ENCODE measurements at regions not wholly inside any gene's neighbourhood (a gene's known extent, or its start where the extent isn't known, plus 50 kb on each side); places are given as distances from the start of the nearest gene placed in this dataset.

DNA sequence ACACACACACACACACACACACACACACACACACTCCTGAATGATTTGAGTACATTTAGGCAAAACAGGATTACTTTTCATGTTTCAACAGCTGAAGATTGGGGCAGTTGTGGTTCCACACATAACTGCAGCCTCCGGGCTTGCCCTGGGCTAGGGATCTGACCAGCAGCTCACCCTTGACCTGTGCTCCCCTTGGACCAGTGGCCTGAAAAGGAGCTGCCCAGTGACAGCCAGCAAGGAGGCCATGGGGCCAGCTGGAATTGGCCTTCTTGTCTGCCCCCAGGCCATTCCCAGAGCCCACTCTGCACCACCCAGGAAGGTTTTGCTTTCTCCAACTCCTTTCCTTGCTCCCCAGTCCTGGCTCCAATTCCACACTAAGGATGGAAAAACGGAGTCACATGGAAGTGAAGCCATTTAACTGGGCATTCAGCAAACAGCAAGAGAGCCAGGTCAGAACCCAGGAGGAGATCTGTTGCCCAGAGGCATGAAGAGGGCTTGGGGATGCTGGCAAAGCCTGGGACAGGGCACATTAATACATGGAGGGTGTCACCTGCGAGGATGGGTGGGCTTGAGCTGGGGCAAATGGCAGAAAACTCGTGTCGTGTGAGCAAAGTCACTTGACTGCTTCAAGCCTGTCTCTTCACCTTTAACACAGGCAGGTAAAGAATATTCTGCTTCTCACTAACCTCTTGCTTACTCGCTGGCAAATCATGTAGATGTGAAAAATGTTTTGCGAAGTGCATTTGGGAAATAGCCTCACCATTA lies 61.5 kb upstream of the GDF10 start:
- in situ Hi-C loops (cut with HindIII; ENCODE audit: low sequenced_read_pairs): no loop called here
- DNase-seq (ENCODE audit: low spot score): no peak

GRCh38 chr10:47239211-47239610 lies 60.8 kb upstream of the GDF10 start:
- no peak for DNase-seq (ENCODE audit: low spot score)
- in situ Hi-C loops (cut with HindIII; ENCODE audit: low sequenced_read_pairs): no loop called here

DNA sequence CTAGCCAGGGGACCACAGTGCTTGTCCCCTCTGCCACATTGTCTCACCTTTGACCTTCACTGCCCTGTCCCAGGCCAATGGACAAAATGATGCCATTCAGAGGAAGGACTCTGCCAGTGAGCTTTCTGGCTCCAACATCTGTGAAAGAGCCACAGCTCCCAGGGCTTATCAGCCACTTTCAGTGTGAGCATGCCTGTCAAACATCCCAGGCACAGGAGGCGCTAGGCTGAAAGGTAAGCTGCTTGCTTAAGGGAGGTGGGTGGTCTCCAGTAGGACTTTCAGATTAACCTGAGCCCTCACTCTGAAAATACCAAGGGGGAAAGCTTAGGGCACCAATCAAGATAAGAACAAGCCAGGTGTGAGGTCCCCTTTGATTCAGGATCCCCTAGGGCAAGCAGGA lies 59.8 kb upstream of the GDF10 start:
- in situ Hi-C loops (cut with HindIII; ENCODE audit: low sequenced_read_pairs): no loop called here
- no peak for DNase-seq (ENCODE audit: low spot score)

DNA sequence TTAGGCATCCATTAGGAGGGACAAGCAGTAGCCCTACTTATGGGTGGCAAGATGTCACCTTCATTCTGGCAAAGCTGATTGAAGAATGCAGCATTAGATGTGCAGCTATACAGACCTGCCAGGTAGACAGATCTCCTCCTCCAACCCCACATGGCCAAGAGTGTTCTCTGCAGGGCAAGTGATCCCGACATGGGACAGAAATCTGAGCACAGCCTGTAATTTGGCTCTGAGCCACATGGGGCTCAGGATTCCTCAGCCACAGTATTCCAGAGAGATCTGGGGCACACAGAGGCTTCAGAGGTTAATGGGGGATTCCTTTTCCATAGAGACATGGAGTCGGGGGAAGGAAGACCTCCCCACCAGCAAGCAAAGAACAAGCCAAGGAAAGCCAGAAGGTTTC lies 58.7 kb upstream of the GDF10 start:
- DNase-seq (ENCODE audit: low spot score): no peak
- in situ Hi-C loops (cut with HindIII; ENCODE audit: low sequenced_read_pairs): no loop called here

GRCh38 chr10:47241946-47242867 lies 57.8 kb upstream of the GDF10 start:
- no peak for DNase-seq (ENCODE audit: low spot score)
- in situ Hi-C loops (cut with HindIII; ENCODE audit: low sequenced_read_pairs): no loop called here

DNA sequence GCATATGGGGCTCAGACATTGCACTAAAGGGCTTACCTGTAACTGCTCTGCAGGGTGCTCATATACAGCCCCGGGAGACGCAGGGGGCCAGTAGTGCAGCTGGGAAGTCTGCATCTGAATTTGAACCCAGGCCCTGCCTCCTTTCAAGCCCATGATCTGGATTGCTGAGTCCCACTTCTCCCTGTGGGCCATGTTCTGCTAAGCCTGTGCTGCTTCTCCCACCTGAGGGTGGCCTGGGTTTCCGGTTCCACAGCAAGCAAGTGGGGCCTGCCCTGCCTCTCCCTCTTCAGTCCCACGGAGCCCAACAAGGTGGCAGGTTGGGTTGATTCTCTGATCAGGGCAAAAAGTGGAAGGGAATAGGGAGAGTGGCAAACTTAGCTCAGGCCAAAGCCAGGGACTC lies 56.6 kb upstream of the GDF10 start:
- in situ Hi-C loops (cut with HindIII; ENCODE audit: low sequenced_read_pairs): no loop called here
- DNase-seq (ENCODE audit: low spot score): no peak

GRCh38 chr10:47243791-47244190 lies 56.2 kb upstream of the GDF10 start:
- in situ Hi-C loops (cut with HindIII; ENCODE audit: low sequenced_read_pairs): no loop called here
- no peak for DNase-seq (ENCODE audit: low spot score)

DNA sequence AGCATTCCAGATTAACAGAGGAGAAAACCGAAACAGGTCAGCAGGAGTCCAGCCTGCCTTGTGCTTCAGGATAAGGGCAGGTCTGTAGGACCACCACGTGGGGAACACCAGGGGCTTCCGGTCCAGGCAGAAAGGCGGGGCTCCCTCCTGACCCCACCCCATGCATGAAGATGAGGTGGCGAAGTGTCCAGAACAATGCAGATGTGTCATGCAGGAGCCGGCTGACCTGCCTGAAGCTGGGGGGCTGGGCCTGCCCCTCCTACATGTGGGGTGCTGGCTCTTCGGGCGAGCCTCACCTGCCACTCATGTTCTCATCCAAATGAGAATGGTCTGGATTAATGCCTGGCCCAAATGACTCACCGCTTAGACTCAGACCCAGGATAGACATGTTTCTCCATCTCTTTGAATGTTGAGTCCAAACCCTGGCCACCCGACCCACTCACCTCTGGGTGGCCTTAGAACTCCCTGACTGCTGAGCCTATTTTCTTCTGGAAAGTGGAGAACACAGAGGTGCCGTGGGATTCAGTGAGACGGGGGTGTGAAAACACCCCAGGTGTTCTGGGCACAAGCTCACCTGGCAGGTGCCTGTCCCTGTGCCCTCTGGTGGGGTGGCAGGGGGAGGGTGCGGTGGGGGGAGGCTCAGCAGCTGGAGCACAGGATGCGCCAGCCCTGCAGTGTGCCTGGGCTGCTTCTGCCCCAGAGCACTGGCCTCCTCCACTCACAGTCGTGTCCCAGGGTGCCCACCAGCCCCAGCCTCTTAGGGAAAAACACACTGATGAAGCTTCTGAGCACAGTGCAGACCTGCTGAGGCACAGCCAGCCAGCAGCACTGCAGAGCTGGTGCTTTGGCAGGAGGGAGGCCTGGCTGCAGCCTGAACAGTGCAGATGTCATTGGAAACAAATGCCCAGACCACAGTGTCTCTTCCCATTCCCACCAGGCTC lies 55.2 kb upstream of the GDF10 start:
- no peak for DNase-seq (ENCODE audit: low spot score)
- in situ Hi-C loops (cut with HindIII; ENCODE audit: low sequenced_read_pairs): no loop called here

DNA sequence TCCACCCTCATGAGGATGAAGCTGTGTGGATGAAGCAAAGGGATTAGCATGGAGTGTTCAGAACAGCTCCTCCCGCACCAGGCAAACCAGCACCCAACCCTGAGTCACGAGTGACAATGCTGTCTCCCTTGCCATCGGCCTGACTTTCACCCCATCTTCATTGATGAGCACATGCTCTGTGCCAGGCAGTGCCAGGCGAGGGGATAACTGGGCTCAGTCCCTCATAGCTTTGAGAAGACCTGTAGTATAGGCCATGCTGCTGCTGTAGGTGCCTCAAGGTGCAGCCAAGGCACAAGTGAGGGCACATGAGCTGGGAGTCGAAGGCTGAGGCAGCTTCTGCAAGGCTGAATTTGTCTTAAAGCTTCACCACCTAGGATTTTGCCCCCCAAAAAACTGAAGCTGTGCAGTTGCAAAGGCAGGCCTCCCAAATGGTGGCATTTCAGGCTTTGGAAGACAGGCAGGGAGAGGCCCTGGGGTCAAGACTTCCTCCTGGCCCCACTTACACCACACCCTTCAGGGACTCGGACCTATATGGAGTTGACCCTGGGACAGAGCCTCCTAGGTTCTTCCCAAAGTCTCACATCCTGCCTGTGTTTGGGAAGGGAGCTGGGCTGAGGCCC lies 54.2 kb upstream of the GDF10 start:
- in situ Hi-C loops (cut with HindIII; ENCODE audit: low sequenced_read_pairs): no loop called here
- no peak for DNase-seq (ENCODE audit: low spot score)

DNA sequence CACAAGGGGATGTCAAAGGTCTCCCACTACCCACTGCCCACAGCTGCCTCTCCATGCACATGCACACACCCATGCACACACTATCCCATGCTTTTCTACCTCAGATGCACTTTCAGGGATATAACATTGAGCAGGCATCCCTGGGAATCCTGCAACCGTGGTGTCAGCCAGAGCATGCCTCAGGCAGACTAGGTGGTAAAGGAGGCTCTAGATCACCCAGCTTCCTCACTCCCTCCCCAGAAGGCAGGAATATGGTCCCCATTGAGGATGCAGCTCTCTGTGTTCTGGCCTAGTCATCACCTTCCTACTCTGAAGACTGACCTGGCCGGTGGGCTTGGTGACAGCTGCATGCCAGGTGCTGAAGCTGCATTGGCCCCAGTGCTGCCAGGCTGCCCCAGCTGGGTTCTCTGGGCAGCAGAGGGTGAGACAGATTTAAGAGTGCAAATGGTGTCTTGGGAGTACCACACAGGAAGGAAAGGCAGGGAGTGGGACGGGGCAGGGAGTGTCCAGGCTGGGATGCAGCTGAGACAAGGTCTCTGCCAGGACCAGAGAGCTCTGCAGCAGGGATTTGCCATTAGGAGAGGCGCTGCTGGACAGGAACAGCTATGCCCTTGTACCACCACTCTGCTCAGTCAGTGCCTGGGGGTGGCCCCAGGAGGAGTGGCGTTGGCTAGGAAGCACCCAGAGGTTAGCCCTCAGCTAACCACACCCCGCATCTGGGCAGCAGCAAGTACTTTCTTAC lies 53.4 kb upstream of the GDF10 start:
- in situ Hi-C loops (cut with HindIII; ENCODE audit: low sequenced_read_pairs): no loop called here
- no peak for DNase-seq (ENCODE audit: low spot score)

GRCh38 chr10:47247148-47248059 lies 52.6 kb upstream of the GDF10 start:
- DNase-seq (ENCODE audit: low spot score): no peak

DNA sequence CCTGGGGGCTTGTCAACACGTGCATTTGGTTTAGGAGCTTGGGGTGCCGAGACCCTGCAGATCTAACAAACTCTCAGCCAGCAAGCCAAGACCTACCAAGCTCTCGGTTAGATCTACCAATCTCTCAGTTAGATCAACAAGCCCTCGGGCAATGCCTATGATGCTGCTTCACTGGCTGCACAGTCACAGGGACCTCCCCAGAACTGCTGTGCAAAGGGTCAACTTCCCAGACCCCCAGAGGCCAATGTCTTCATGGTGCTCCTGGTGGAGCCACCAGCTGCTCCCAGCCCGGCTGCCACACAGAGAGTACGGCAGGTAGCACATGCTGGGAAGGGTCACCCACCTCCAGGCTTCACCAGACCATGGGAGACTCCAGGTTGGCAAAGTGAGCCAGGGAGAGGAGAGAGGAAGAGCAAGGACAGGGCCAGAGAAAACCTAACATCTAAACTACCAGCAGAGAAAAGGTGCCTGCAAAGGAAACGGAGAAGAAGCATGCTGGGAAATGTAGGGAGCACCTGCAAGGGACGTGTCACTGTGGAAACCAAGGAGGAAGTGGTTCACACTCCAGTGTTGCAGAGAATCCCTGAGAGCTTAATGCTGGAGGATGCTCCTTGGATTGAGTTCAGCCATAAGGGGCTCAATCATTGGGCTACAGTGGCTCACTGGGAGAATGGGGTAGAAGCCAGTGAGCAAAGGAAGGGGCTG lies 51.5 kb upstream of the GDF10 start:
- in situ Hi-C loops (cut with HindIII; ENCODE audit: low sequenced_read_pairs): no loop called here
- no peak for DNase-seq (ENCODE audit: low spot score)

More at GRCh38 chr10:47247148-47248059, 52.6 kb upstream of the GDF10 start:
- in situ Hi-C loops (cut with HindIII; ENCODE audit: low sequenced_read_pairs): no loop called here

DNA sequence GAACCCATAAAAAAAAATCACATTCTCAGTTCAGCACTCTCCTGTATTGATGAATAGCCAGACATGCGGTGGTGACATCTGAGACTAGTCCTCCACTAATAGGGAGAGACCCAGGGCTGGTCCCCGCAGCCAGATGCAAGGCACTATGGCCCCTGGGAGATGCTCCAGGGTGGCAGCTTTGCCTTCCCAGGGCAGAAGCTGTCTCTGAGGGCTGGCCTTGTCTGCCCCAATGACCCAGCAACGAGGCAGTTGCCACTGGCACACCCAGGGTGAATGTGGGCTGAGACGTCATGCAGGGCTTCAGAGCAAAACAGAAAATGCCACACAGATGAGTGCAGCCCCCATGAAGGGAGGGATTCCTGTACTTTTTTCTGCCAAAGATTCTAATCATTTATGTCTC lies 50.1 kb upstream of the GDF10 start:
- no peak for DNase-seq (ENCODE audit: low spot score)
- in situ Hi-C loops (cut with HindIII; ENCODE audit: low sequenced_read_pairs): no loop called here

All from G401 (cell line).